Smooth muscle cell (in vitro differentiated cells): ENCODE measurements at regions not wholly inside any gene's neighbourhood (a gene's known extent, or its start where the extent isn't known, plus 50 kb on each side); places are given as distances from the start of the nearest gene placed in this dataset.
"Not testable (repeated sequence)": the region's sequence is repeated elsewhere in the genome, so short reads cannot be mapped to it uniquely, and the experiment has no call there.

Experiments
- DNase-seq: peaks from one replicate; lab custom pipeline; 2025; ENCODE audit not compliant: unreplicated experiment; lab: John Stamatoyannopoulos, UW
- H2AFZ ChIP-seq: fragments of 200-600 bp; sonication (generic); 2 replicates; pipeline ENCODE4 v1.6.0; 2016; ENCODE audit warnings: antibody characterized with exemption, low read depth, mild to moderate bottlenecking
- H3F3A ChIP-seq: fragments of 200-600 bp; sonication (generic); 2 replicates; pipeline ENCODE4 v1.6.0; 2017; ENCODE audit warnings: antibody characterized with exemption, low read depth
- H3K27ac ChIP-seq: fragments of 200-600 bp; sonication (generic); 2 replicates; pipeline ENCODE4 v1.5.1; 2016; ENCODE audit warnings: low read depth, mild to moderate bottlenecking
- H3K27me3 ChIP-seq: fragments of 200-600 bp; sonication (generic); 2 replicates; pipeline ENCODE4 v1.6.1; 2016; ENCODE audit warnings: low read depth, mild to moderate bottlenecking
- H3K36me3 ChIP-seq: fragments of 200-600 bp; sonication (generic); 2 replicates; pipeline ENCODE4 v1.5.1; 2016; ENCODE audit warnings: low read depth
- H3K4me1 ChIP-seq: fragments of 200-600 bp; sonication (generic); 2 replicates; pipeline ENCODE4 v1.5.1; 2016; ENCODE audit warnings: low read depth
- H3K4me2 ChIP-seq: fragments of 200-600 bp; sonication (generic); 2 replicates; pipeline ENCODE4 v1.6.0; 2016; ENCODE audit warnings: mild to moderate bottlenecking
- H3K4me3 ChIP-seq: fragments of 200-600 bp; sonication (generic); 2 replicates; pipeline ENCODE4 v1.5.1; 2016; ENCODE audit warnings: mild to moderate bottlenecking
- H3K79me2 ChIP-seq: fragments of 200-600 bp; sonication (generic); 2 replicates; pipeline ENCODE4 v1.6.0; 2016; ENCODE audit warnings: low read depth, mild to moderate bottlenecking
- H3K9ac ChIP-seq: fragments of 200-600 bp; sonication (generic); 2 replicates; pipeline ENCODE4 v1.6.0; 2016; ENCODE audit warnings: low read depth
- H3K9me3 ChIP-seq: fragments of 200-600 bp; sonication (generic); replicated peaks from 2 replicates; pipeline ENCODE4 v1.5.1; 2016; ENCODE audit warnings: low read depth
- H4K20me1 ChIP-seq: fragments of 200-600 bp; sonication (generic); 2 replicates; pipeline ENCODE4 v1.6.0; 2016; ENCODE audit warnings: low read depth
- CTCF ChIP-seq: fragments of 200-600 bp; sonication (generic); IDR thresholded peaks from 2 replicates; pipeline ENCODE4 v1.5.1; 2017; ENCODE audit warnings: borderline replicate concordance, mild to moderate bottlenecking, antibody characterized with exemption; ENCODE audit not compliant: insufficient read depth, poor library complexity, severe bottlenecking
- WGBS: methylation state at CpG from one replicate; pipeline ENCODE4 v1.1.7; 2016; ENCODE audit warnings: low lambda C conversion rate; 5-methylcytosine and 5-hydroxymethylcytosine counted together

- no peaks in the 10 kb centered on the region for H3K9me3 ChIP-seq
- H3K4me2 ChIP-seq = no peak overlapping the region
- no peak for TF ChIP-seq CTCF
These were observed 297.1 kb upstream of the MEIS2 start for GRCh38 chr15:37397266-37398022.

GRCh38 chr15:37416103-37416502, 315.8 kb upstream of the MEIS2 start:
- DNase-seq = no peak
- no peak overlapping the region for H3K9ac ChIP-seq

More at GRCh38 chr15:37397266-37398022, 297.1 kb upstream of the MEIS2 start:
- no peak for DNase-seq
- Histone ChIP-seq H3K4me3 (no peak overlapping the region), H3K27ac (no peak overlapping the region), H3K27me3 (no peaks in the 10 kb centered on the region), H3K79me2 (no peaks in the 10 kb centered on the region), H4K20me1 (no peaks in the 10 kb centered on the region), H3K9ac (no peak overlapping the region), H3F3A (no peaks in the 10 kb centered on the region), H2AFZ (no peak overlapping the region), H3K36me3 (no peaks in the 10 kb centered on the region), H3K4me1 (no peaks in the 10 kb centered on the region)
- 83% methylated on average over 3 of the region's 3 CpGs for WGBS

GRCh38 chr15:37425541-37425940, 325.2 kb upstream of the MEIS2 start:
- no peak for TF ChIP-seq CTCF

More at GRCh38 chr15:37416103-37416502, 315.8 kb upstream of the MEIS2 start:
- Histone ChIP-seq H3K4me2 (no peak overlapping the region), H3K79me2 (no peaks in the 10 kb centered on the region), H3F3A (no peaks in the 10 kb centered on the region), H3K4me3 (no peak overlapping the region), H3K27me3 (no peaks in the 10 kb centered on the region), H2AFZ (no peak overlapping the region), H3K36me3 (no peaks in the 10 kb centered on the region), H4K20me1 (no peaks in the 10 kb centered on the region), H3K27ac (no peak overlapping the region), H3K9me3 (no peaks in the 10 kb centered on the region), H3K4me1 (no peaks in the 10 kb centered on the region)
- 93% methylated on average over 1 of the region's 1 CpG for WGBS
- TF ChIP-seq CTCF = no peak

GRCh38 chr15:37427393-37427792, 327.0 kb upstream of the MEIS2 start:
- 59% methylated on average over 12 of the region's 12 CpGs for WGBS
- H3K36me3 ChIP-seq, H3K27me3 ChIP-seq, H3K4me1 ChIP-seq, H3K27ac ChIP-seq, H3K4me3 ChIP-seq, H3F3A ChIP-seq, H3K79me2 ChIP-seq, H3K4me2 ChIP-seq, H3K9ac ChIP-seq, H3K9me3 ChIP-seq, H2AFZ ChIP-seq, H4K20me1 ChIP-seq, DNase-seq: not testable (repeated sequence)

More at GRCh38 chr15:37425541-37425940, 325.2 kb upstream of the MEIS2 start:
- H3K27ac ChIP-seq = no peak overlapping the region
- H3K4me1 ChIP-seq = no peaks in the 10 kb centered on the region
- no peaks in the 10 kb centered on the region for H3K27me3 ChIP-seq
- no peaks in the 10 kb centered on the region for H3F3A ChIP-seq
- no peak overlapping the region for H3K4me3 ChIP-seq
- 86% methylated on average over 1 of the region's 1 CpG for WGBS
- no peaks in the 10 kb centered on the region for H3K36me3 ChIP-seq
- H3K9ac ChIP-seq = no peak overlapping the region
- H3K79me2 ChIP-seq = no peaks in the 10 kb centered on the region
- H4K20me1 ChIP-seq = no peaks in the 10 kb centered on the region
- DNase-seq = no peak
- H3K9me3 ChIP-seq = no peaks in the 10 kb centered on the region
- H2AFZ ChIP-seq = no peak overlapping the region
- H3K4me2 ChIP-seq = no peak overlapping the region
